Glutamatergic neuron (in vitro differentiated cells): ENCODE measurements at regions not wholly inside any gene's neighbourhood (a gene's known extent, or its start where the extent isn't known, plus 50 kb on each side); places are given as distances from the start of the nearest gene placed in this dataset.

Experiments used
- DNase-seq: peaks from one replicate; pipeline ENCODE4 v3.0.0; 2022
- H3K27ac Mint-ChIP-seq: one replicate; pipeline ENCODE4 v1.8.0; 2020; ENCODE audit warnings: mild to moderate bottlenecking, mixed read lengths, inconsistent platforms; ENCODE audit not compliant: unreplicated experiment
- H3K27me3 Mint-ChIP-seq: one replicate; pipeline ENCODE4 v1.8.0; 2020; ENCODE audit warnings: mild to moderate bottlenecking, moderate library complexity, mixed read lengths, inconsistent platforms; ENCODE audit not compliant: unreplicated experiment
- H3K36me3 Mint-ChIP-seq: one replicate; pipeline ENCODE4 v1.8.0; 2020; ENCODE audit warnings: mild to moderate bottlenecking, mixed read lengths, inconsistent platforms; ENCODE audit not compliant: unreplicated experiment
- H3K4me1 Mint-ChIP-seq: one replicate; pipeline ENCODE4 v1.8.0; 2020; ENCODE audit warnings: mild to moderate bottlenecking, low read depth, mixed read lengths, inconsistent platforms; ENCODE audit not compliant: unreplicated experiment
- H3K4me3 Mint-ChIP-seq: one replicate; pipeline ENCODE4 v1.8.0; 2020; ENCODE audit warnings: mild to moderate bottlenecking, mixed read lengths, inconsistent platforms; ENCODE audit not compliant: unreplicated experiment
- H3K9me3 Mint-ChIP-seq: one replicate; pipeline ENCODE4 v1.8.0; 2020; ENCODE audit warnings: mild to moderate bottlenecking, moderate library complexity, mixed read lengths, inconsistent platforms; ENCODE audit not compliant: unreplicated experiment
- CTCF ChIP-seq: fragments of 200-600 bp; sonication (generic); IDR thresholded peaks from one replicate; pipeline ENCODE4 v1.5.0; 2021; ENCODE audit not compliant: partially characterized antibody, unreplicated experiment

DNA sequence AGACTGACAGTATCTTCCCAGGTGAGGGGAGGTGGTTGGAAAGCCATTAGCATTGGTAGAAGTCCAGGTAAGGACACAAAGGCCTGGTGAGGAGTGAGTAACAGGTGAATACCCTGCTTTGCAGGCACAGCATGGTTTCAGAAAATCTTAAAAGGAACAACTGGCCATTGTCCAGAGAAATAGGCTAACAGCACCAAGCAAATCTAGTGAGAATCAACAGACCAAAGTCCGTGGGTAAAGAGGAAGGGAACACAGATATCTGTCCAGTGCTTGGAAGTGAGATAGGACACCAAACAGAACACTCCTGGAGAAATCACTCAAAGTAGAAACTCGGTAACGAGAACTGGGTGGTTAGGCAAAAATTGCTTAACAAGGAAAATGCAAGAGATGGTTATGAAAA, 88.8 kb upstream of the RPRM start:
- Mint-ChIP-seq H3K27me3 (peaks cover 1% of the 10 kb centered on the region), H3K36me3 (no peaks in the 10 kb centered on the region), H3K4me3 (no peak overlapping the region), H3K27ac (no peak overlapping the region), H3K4me1 (no peaks in the 10 kb centered on the region), H3K9me3 (no peaks in the 10 kb centered on the region)
- DNase-seq: no peak
- no peak for TF ChIP-seq CTCF

- Mint-ChIP-seq H3K4me1 (no peaks in the 10 kb centered on the region), H3K9me3 (no peaks in the 10 kb centered on the region), H3K27ac (no peak overlapping the region), H3K36me3 (no peaks in the 10 kb centered on the region), H3K27me3 (no peaks in the 10 kb centered on the region), H3K4me3 (no peak overlapping the region)
- no peak for DNase-seq
- no peak for TF ChIP-seq CTCF
Measured at GRCh38 chr2:153568105-153568504, 89.5 kb upstream of the RPRM start.

DNA sequence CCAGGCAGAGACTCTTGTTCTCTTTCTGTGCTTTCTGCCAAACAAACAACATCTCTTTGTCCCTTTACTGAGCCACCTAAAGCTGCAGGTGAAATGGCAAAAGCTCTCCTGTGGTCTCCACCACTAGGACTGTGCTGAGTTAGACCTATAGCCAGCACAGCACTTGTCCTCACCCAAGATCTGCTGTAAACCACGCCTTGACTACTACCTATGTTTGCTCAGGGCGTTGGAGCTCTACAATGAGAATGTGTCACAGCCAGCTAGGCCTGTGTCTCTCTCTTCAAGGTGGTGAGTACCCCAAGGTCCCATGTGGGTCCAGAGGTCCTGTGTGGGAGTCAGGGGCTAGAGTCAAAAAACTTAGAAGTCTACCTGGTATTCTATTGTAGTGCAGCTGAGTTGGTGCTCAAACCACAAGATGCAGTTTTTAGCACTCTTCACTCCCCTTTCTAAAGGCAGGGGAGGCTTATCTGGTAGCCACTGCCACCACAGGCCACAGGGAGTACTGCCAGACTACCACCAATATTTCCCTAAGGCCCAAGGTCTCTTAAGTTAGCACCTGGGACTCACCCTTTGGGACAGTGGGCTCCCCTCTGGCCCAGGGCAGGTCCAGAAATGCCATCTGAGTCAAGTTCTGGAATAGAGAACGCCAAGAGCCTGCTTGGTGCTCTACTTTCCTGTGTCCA, 96.8 kb upstream of the RPRM start:
- H3K36me3 Mint-ChIP-seq: no peaks in the 10 kb centered on the region
- no peaks in the 10 kb centered on the region for H3K9me3 Mint-ChIP-seq
- no peaks in the 10 kb centered on the region for H3K4me1 Mint-ChIP-seq
- no peak overlapping the region for H3K4me3 Mint-ChIP-seq
- no peak for DNase-seq
- no peak overlapping the region for H3K27ac Mint-ChIP-seq
- no peak for TF ChIP-seq CTCF
- no peaks in the 10 kb centered on the region for H3K27me3 Mint-ChIP-seq

- Mint-ChIP-seq H3K4me3 (no peak overlapping the region), H3K36me3 (peaks cover 6% of the 10 kb centered on the region), H3K27me3 (no peaks in the 10 kb centered on the region), H3K9me3 (no peaks in the 10 kb centered on the region), H3K4me1 (no peaks in the 10 kb centered on the region), H3K27ac (no peak overlapping the region)
- no peak for DNase-seq
- TF ChIP-seq CTCF: no peak
Measured at GRCh38 chr2:153584244-153584643, 105.7 kb upstream of the RPRM start.

DNA sequence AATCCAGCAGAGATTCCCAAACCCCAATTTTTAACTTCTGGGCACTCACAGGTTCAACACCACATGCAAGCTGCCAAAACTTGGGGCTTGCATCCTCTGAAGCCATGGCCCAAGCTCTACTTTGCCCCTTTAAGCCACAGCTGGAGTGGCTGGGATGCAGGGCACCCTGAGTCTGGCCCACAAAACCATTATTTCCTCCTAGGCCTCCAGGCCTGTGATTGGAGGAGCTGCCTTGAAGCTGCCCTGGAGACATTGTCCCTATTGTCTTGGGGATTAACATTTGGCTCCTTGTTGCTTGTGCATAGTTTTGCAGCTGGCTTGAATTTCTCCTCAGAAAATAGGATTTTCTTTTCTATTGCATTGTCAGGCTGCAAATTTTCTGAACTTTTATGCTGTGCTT, 109.8 kb upstream of the RPRM start:
- Mint-ChIP-seq H3K9me3 (no peaks in the 10 kb centered on the region), H3K4me3 (no peak overlapping the region), H3K27ac (no peak overlapping the region), H3K27me3 (no peaks in the 10 kb centered on the region), H3K36me3 (peaks cover 6% of the 10 kb centered on the region), H3K4me1 (no peaks in the 10 kb centered on the region)
- no peak for DNase-seq
- TF ChIP-seq CTCF: no peak
